HG03045 (cell line): ENCODE measurements at regions not wholly inside any gene's neighbourhood (a gene's known extent, or its start where the extent isn't known, plus 50 kb on each side); places are given as distances from the start of the nearest gene placed in this dataset.

ENCODE experiments used
- ATAC-seq: cut with Tn5 transposase; IDR thresholded peaks from one replicate; pipeline ENCODE4 v1.9.1; 2021; ENCODE audit warnings: mild to moderate bottlenecking, moderate library complexity; ENCODE audit not compliant: unreplicated experiment

- no peak for ATAC-seq
Measured at GRCh38 chr6:10060004-10060403, 354.9 kb downstream of the TFAP2A start.

- no peak for ATAC-seq
Measured at GRCh38 chr6:10054672-10055071, 360.2 kb downstream of the TFAP2A start.

DNA sequence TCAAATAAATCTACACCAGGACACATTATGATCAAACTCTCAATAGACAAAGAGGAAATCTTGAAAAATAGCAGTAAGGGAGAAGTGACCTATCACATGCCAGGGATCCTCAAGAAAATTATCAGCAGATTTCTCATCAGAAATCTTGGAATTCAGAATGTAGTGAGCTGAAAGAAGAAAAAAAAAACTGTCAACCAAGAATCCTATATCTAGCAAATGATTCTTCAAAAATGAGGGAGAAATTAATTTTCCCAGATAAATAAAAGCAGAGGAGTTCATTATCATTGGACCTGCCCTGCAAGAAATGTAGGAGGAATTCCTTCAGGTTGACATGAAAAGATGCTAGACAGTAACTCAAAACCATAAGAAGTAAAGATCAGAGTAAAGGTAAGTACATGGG is 363.6 kb downstream of the TFAP2A start:
- ATAC-seq: no peak

GRCh38 chr6:10048370-10049297 is 366.2 kb downstream of the TFAP2A start:
- no peak for ATAC-seq

DNA sequence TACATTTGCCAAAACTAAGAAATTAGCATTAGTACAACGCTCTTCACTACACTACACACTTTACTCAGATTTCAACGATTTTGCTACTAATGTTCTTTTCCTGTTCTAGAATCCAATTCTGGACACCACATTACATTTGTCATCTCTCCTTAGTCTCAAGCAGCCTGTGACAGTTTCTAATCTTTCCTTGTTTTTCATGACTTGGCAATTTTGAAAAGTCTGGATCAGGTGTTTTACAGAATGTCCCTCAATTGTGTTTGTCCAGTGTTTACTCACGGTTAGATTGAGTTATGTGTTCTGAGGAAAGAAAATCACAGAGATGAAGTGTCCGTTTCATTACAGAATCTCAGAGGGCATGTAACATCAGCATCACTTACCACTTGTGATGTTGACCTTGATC is 372.6 kb downstream of the TFAP2A start:
- no peak for ATAC-seq

GRCh38 chr6:10033223-10033829 is 381.5 kb downstream of the TFAP2A start:
- no peak for ATAC-seq

GRCh38 chr6:10031617-10032016 is 383.3 kb downstream of the TFAP2A start:
- no peak for ATAC-seq

- ATAC-seq: no peak
Measured at GRCh38 chr6:10030942-10031537, 383.8 kb downstream of the TFAP2A start.

DNA sequence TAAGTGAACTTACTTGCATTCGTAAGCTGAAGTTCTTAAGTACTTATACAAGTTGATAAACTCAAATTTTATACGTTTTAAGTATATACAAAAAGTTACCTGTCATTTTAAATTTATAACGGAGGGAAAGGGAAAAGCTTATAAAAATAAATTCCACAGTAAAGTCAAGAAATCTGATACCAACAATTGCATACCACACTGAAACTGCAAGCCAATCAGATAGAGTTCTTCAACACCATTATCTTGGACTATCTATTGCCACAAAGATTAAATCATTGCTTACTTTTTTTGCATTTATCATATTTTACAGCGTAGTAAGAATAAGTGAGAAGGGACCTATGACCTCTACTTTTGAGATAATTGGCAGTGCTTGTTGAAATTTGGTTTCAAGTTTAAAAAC is 386.7 kb downstream of the TFAP2A start:
- ATAC-seq: no peak

GRCh38 chr6:10019851-10020250 is 395.0 kb downstream of the TFAP2A start:
- no peak for ATAC-seq

DNA sequence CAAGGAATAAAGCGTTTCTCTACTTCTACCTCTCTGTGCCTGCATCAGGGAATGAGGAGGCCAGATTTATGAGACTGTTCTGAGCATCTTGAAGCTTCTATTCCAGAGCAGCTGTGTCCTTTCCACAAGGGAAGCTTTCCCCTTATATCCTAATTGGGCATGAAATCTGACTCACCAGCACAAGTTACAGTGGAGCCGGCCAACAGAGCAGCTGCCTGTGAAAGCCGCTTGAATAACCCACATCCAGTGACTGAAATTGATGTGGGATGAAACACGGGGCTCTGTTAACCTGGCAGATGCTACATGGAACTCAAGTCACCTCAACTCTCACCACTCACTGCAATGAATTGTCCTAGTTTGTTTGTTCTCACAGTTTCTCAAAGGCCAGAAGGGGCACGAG is 400.3 kb downstream of the TFAP2A start:
- no peak for ATAC-seq

DNA sequence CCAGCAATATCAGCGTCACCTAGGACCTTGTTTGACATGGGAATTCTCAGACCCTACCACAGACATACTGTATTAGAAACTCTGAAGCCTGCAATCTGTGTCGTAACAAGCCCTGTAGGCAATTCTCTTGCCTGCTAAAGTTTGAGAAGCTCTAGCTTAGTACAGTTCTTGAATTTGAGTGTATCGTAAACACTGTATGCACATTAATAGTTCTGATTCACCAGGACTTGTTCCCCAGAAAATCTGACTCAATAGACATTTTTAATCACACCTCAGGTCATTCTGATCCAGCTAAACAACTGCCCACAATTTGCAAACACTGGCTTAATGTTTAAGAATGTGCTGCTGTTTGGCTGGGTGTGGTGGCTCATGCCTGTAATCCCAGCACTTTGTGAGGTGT is 414.3 kb downstream of the TFAP2A start:
- no peak for ATAC-seq

GRCh38 chr6:9999796-10000195 is 415.1 kb downstream of the TFAP2A start:
- ATAC-seq: no peak

- ATAC-seq: no peak
Measured at GRCh38 chr6:9986273-9986672, 428.6 kb downstream of the TFAP2A start.

DNA sequence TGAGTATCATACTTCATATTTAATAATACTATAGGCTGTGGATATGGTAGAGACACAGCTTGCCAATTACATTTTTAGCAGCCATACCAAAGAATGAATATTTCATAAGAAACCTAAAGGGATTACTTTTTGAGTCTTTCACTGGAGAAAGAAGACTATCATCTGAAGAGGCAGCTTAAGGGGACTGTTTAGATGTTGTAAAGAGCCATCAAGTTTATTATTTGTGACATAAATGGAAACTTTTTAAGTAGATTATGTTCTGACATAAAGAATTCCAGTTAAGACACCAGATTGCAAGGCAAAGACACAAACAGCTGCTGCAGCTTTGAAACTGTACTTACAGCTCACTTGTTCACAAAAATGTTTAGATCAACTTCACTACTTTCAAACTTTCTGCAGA is 429.4 kb downstream of the TFAP2A start:
- ATAC-seq: no peak

DNA sequence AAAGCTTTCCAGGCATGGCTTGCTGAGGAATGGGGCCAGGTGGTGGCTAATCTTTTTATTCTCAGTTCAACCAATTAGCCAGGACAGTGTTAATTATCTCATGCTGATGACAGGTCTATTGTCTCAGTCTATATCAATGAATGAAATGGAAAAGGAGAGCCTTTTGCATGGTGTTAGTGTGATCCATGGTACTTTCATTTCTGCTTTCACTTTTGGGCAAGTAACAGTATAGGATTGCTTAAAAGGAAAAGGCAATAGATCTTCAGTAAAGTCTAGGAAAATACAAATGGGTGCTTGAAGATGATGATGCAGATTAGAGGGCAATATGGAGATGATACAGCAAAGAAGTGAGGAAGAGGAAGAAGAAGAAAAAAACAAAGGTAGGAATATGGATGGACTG is 430.3 kb downstream of the TFAP2A start:
- no peak for ATAC-seq

DNA sequence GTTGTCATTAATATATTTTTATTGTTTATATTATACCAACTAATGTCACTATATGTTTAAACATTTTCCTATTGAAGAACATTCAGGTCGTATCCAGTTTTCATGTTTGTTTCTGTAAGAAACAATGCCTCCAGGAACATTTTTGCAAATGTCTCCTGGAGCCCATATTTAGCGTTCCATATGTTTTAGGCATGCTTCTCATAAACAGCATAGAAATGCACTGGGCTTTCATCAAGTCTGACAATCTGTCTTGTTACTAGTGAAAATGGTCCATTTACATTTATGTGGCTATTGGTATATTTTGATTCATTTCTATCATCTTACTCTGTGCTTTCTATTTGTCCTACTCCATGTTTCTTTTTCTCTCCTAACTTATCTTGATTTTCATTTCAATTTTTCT is 431.7 kb downstream of the TFAP2A start:
- no peak for ATAC-seq

- no peak for ATAC-seq
Measured at GRCh38 chr6:9982215-9982614, 432.7 kb downstream of the TFAP2A start.

GRCh38 chr6:9979996-9980395 is 434.9 kb downstream of the TFAP2A start:
- no peak for ATAC-seq

GRCh38 chr6:9978480-9978879 is 436.4 kb downstream of the TFAP2A start:
- ATAC-seq: no peak

DNA sequence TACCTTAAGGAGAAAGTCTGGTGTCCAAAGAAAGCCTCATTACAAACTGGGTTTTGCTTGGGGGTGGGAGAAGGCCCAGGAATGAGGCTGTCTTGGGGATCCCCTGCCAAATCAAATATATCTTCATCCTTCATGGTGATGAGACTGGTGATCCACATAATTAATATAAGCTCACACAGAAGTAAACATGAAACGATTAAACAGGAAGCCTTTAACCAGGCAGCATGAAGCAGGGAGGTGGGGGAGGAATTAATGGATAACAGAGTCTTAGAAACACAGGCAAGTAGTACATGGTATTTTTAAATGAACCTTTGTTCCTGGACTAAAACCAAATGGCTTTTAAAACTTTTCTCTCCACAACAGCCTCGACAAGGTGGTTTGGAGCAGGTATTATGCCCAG is 437.5 kb downstream of the TFAP2A start:
- no peak for ATAC-seq

- ATAC-seq: no peak
Measured at GRCh38 chr6:9961646-9962045, 453.2 kb downstream of the TFAP2A start.
